M059J (cell line): ENCODE measurements at regions not wholly inside any gene's neighbourhood (a gene's known extent, or its start where the extent isn't known, plus 50 kb on each side); places are given as distances from the start of the nearest gene placed in this dataset.
"Not testable (repeated sequence)": the region's sequence is repeated elsewhere in the genome, so short reads cannot be mapped to it uniquely, and the experiment has no call there.

Experiments used
- DNase-seq: peaks from one replicate; pipeline ENCODE4 v3.0.0-alpha.2; 2012; ENCODE audit warnings: low read depth

DNA sequence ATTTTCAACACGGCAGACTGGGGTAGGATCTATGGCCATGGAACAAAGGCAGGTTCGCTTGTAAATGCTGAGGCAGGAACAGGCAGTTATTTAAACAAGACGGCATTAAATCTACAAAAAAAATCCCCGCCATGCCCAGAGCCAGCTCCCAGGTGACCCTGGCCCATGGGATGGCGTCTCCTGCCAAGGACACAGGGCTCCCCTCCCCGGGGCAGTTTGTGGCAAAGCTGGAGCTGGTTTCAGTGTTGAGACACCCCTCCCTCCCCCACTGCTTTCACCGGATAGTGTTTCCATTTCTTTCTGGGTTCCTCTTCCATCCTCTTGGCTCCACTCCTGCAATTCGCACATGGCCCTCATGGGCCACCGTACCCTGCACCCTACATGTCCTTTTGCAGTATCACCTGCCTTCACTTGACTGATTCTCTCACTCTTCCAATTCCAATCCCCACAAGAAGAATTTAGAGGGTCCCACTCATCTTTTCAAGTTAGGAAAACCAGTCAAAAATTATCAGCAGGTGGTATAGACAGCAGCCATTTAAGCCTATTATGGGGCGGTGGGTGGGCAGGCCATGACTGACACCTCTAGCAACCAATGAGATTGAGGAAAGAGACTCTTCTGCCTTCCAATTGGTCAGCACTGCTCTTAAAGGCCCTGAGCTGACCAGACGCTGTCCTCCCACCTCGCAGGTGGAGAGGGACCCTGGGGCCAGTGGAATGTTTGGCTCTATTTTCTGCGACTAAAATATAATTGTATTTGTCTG is 52.0 kb downstream of the OLIG1 start:
- DNase-seq, result peak; percentile 56

DNA sequence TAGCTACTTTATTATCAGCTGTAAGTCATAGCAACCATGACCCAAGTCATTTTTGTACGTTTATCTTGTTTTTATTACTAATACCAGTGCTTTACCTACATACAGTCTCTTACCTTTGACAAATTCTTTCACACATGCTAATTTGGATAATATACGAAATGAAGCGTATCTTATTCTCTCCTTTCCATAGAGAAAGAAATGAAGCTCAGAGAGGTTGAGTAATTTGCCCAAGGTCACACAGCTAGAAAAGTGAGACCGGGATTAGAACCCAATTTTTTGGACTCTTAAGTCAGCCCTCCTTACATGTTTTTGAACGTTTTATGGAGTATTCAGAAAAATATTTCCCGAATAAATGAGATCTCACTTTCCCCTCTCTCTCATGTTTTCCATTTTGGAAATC is 52.6 kb downstream of the OLIG1 start:
- no peak for DNase-seq

DNA sequence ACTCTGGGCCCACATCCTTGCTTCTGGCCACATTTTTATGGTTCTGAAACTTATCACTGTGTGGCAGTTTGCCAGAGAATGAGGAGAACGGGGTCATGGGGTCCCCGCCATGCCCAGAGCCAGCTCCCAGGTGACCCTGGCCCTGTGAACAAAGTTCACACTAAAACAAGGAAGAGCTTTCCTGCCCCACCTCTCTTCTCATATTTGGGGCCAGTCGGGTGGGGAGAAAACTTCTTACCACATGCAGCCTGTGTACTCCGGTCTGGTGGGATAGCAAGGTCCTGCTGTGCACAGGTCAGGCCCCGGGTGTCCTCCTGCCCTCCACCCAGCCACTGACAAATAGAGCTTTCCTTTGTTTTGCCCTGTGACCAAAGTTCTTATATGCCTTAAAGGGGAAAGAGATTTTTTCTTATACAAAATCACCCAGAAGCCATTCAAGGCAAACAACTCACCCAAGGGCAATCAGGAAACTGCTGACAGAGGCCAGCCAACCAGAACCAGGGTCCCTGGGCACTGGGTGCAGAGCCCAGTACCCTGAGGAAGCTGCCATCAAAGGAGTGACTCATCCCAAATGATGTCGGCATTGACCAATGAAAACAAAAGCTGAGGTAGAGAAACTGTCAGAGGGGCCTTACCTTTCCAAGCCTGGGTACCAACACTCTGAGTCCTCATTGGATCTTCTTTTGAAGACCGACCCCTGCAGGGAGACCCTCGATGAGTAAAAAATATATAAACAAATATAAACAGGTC is 53.6 kb downstream of the OLIG1 start:
- DNase-seq, result peak; percentile 28

DNA sequence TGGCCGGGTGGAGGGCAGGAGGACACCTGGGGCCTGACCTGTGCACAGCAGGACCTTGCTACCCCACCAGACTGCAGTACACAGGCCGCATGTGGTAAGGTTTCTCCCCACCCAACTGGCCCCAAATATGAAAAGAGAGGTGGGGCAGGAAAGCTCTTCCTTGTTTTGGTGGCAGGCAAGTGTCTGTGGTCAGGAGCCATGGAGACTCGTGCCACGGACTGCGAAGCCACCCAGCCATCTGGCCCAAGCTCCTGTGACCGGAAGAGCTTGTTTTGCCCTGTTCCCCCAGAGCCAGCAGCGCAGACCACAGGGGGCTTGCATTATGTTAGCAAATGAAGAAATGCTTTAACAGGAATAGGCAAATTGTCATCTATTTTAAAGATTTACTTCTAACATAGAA is 54.9 kb downstream of the OLIG1 start:
- no peak for DNase-seq

DNA sequence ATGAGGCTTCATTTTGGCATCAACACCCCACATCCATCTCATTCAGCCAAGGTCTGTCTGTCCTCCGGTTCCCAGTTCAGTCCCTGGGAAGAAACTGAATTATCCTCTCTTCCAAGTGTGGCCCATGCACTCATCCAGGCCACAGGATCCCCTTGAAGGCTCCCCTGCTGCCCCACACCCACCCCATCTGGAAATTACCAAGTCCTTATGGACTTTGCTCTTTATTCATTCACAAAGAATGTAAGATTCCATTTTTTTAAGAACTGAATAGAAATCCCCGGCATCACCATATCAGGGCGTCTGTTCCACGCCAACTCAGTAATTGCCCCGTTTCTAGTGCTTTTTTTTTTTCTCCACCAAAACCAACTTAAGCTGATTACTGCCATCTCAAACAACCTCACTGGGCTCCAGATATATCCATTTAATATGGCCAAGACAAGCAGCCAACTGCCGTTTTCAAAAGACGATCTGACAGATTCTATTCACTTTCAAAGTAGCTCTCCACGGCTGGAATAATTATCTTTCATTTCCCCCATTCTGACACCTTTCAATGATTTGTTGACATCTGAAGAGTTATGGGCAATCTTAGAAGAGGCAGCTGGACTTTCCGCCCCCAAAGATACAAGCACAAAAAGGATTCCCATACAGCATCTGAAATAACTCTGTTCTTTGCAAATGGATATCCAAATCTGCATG is 55.9 kb downstream of the OLIG1 start:
- no peak for DNase-seq

DNA sequence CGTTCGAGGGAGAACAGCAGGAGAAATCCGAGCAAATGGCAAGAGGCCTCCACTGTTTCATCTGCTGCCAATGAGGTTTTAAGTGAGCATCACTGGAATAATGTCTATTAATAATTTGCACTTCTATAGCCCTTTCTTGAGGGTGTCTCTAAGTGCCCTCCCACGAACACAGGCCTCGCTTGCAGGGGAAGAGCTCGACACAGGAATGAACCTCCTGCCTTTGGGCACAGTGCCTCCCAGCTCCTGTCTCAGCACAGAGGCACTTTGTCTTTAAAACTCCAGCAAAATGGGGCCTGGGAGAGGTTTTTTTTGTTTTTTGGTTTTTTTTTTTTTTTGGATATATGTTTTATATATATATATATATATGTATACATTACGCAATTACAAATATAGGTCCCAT is 56.6 kb downstream of the OLIG1 start:
- no peak for DNase-seq

DNA sequence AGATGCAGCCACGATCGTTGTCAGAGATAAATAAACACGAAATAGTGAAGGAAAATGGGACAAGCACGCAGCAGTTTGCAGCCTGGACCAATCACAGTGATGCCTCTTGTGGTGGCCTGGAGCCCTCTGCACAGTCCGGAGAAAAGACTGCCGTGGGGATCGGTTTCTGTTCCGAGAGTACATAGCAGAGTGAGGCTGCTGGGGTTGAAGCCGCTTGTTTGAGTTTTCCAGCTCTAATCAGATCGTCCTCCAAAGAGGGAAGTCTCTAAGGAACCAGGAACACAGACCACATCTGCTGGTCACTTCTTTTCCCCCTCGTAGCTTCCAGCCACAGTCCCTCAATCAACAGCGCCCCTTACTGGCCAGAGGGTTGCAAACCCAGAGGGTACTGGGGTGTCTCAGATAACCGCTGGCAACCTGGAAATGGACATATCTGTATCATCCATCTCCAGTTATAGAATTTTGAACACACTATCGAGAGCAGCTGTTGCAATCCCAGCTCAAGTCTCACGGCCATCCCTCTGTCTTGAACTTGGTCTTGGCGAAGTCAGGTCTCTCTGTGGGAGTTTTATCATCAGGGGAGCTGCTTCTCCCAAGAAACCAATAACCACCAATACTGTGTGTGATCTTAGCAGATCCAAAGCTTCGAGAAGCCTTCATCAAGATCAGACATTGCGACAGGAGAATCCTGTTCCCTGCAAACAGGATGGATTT is 57.4 kb downstream of the OLIG1 start:
- peak; percentile 77 for DNase-seq

DNA sequence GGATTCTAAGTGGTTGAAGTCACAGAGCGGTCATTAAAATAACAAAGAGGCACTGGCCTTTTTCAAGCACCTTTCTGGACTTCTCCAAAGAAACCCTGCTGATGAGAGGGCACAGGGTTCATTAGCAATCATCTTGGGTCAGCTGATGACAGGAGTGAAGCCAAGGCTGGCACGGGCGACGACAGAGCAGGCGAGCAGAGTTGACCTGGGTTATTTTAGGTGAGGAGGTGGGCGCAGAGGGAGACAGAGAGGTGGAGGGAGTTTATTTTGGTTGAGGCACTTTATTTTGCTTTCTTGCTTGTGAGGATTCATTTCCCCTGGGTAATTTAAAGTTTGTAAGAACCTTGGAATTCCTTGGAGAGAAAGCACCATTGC is 57.9 kb downstream of the OLIG1 start:
- no peak for DNase-seq

DNA sequence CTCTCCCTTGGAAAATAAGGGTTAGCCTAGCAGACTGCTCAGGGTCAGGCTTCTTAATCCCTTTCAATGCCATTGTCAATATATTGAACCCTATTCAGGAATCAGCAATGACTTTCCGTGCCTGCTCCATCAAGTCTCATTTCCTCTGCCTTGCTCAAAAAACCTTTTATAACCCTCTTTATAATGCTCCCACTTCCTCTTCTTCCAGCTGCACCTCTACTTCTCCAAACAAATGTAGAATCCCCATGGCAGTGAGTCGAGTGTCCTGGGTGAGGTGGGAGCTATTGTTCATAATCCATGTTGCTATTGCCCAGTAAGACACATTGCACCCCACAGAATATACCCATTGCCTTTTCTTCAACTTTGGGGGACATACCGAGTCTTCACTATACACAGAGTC is 58.6 kb downstream of the OLIG1 start:
- no peak for DNase-seq

DNA sequence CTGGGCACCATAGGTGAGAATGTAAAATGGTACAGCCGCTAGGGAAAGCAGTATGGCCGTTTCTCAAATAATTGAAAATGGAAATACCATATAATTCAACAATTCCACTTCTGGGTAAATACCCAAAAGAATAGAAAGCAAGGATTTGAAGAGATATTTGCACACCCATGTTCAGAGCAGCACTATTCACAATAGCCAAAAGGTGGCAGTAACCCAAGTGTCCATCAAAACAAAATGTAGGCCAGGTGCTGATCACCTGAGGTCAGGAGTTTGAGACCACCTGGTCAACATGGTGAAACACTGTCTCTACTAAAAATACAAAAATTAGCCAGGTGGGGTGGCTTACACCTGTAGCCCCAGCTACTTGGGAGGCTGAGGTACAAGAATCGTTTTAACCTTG is 62.1 kb downstream of the OLIG1 start:
- DNase-seq, result no peak

DNA sequence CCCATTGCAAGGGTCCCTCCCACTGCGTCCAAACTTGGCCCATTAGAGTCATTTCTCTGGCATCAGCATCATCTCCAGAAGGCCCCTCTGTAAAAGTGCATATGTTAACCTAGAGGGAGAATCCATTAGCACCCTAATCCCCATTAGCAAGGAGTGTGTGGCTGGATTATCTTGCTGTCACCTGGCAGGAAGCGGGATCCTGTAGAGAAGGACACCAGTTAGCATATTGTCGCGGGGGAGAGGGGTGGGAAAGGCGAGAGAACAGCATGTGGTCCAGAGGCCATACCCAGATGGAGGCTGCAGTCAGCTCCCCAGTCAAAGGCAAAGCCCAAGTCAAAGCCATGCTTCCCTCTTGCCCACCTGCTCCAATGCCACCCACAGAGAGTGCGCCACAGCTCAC is 64.0 kb downstream of the OLIG1 start:
- DNase-seq, result no peak

DNA sequence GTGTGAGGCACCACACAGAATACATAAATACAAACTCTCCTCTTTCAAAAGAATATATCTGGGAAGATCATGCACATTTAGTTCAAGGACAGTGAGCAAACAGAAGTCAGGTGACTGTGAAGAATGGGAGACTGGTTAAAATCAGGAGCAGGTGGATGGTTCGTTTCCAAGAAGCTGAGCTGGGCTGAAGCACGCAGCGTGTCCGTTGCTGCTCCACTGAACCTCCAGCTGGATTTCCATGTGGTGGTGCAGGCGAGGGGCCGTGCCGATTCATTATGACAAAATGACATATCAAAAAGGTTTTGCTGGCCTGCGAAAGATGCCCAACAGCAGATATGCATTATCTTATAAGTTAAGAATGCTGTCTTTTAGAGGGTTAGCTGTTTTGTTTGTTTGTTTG is 66.0 kb downstream of the OLIG1 start:
- DNase-seq, result no peak

DNA sequence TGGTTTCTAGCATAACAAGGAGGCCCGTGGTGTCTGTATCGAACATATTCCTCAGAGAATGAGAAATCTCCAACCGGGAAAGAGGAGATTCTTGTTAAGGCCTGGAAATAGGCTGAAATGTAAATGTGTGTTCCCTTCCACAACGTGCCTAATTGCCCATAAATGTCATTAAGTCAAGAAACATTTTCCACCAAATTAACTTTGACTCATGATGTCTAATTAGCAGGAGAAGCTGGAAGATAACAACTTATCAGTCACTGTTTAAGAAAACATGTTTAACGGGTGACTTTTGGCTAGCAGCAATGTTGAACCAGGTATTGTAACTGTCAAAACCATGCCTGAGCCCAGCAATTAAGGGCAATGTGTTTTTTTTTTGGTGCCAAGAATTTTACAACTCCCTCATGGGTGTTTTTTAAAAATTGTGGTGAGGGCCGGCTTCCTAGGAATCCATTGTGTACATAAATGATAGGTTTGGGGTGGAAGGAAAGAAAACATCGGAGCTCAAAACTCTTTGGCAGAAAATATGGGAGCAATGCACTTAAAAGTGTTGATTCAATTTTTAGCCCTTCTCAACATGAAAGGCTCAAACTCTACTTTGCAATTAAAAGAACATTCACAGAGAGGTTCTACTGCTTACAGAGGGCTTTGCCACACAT is 67.0 kb downstream of the OLIG1 start:
- DNase-seq, result no peak

DNA sequence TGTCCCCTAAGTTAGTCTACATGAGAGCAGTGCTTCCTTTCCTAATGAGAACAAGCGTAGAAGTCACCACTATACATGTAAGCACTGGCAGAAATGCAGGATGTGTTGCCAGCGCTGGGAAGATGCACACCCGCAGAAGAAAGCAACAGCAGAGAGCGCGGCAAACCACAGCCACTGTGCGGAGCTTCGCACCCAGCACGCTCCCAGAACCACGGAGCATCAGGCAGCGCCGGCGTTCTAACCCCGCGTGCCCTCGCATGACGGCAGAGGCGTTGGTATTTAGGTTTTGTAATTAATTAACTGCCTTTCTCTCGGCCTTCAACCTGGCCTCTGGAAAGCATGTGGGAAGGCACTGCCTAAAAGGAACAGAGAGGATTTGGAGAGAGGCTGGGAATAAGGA is 69.1 kb downstream of the OLIG1 start:
- no peak for DNase-seq

DNA sequence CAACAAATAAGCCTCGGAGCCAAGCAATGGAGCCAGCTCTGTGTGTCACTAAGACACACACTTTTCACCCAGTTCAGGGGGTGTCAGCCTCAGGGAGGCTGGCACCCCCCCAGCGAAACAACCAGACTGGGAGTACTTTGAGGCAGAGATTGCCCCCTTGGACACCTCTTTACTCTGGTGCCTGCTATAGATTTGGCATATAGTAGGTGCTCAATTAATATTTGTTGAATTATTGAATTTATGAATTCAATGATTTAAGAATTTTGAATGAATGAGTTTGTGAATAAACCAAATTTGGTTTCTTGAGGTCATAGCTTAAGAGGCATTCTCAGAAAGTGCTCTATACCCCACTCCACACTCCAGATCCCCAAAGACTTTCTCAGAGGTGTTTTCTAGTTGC is 70.3 kb downstream of the OLIG1 start:
- DNase-seq, result no peak

DNA sequence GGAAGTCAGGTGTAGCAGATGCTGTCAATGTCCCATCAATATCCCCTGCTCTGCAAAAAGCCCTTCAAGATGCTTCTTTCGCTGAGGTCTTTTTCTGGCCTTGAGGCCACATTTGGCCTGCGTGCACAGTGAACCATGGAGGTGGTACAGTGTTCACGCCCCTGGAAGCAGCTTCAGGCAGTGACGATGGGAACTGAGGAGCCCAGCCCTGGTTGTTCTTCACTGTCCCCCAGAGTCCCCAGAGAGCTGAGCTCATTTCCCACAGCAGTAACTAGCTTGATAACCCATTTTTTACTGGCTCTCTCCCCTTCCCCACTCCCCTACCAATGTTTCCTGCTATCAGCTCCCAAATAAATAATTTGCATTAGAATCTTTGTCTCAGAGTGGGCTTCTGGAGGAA is 76.5 kb downstream of the OLIG1 start:
- no peak for DNase-seq

DNA sequence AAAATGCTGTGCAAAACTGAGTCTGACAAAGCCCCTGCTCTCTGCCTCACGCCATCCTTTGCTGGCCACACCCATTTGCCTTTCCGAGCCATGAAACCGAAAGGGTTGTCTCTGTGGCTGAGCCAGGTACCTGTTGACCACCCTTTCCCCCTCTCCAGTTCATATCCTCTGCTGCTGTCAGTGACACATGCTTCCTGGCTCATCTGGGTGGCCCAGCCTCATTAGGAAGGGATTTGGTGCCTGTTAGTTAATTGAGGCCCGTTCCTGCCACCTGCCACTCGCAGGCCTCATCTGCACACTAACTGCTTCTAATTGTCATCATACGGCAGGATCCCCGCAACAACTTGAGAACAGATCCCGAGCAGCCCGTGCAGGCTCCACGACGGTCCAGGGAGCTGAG is 79.2 kb downstream of the OLIG1 start:
- DNase-seq, result no peak

DNA sequence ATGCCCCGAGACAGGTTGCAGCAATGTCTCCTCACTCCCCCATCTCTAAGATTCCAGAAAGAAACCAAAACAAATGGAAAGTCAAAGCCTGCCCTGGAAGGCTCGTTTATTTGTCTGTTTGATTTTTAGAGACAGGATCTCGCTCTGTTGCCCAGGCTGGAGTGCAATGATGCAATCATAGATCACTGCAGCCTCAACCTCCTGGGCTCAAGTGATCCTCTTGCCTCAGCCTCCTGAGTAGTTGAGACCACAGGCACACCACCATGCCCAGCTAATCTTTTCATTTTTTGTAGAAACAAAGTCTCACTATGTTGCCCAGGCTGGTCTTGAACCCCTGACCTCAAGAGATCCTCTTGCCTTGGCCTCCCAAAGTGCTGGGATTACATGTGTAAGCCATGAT is 78.8 kb upstream of the IFNAR2 start:
- DNase-seq, result not testable (repeated sequence)

DNA sequence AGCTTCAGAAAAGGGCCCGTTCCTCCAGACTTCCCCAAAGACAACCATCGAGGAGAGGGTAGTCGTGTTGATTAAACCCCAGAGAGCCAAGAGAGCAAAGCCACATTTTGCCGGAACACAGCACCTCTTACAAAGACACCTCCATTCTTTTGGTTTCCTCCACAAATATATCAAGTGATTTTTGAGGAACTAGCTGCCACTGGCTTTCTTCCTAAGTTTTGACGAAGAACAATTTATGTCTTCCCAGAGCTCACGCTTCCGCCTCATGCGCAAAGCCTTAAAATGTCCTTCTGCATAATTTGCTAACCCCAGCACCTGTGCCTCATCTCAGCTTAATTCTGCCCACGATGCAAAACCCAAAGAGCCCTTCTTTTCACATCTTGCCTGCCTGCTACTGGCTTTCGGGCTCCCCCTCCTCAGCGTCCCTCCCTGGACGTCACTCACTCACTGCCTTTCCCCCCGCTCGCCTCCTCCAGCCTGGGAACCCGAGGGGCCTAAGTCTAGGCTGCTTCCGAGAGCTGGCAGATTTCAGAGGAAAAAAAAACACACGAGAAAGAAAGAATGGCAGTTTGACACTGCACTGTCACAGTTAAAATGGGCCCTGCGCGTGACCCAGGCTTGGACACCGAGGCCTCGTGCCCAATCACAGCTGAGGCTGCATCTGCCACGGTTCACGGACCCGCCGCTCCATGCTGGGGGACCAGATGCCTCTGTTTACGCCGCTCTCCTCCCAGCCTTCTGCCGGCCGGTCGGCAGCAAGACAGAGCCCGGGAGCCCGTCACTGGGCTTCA is 77.6 kb upstream of the IFNAR2 start:
- no peak for DNase-seq

DNA sequence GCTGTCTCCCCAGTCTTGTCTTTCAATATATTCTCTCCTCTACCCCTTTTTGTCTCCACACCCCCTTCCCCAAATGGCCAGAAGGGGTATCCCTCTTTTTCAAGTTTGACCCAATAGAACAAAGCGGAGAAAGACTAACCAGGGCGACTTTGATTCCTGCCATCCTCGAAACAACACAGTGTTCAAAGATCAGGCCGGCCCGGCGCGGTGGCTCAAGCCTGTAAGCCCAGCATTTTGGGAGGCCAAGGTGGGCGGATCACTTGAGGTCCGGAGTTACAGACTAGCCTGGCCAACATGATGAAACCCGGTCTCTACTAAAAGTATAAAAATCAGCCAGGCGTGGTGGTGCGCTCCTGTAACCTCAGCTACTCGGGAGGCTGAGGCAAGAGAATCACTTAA is 77.0 kb upstream of the IFNAR2 start:
- no peak for DNase-seq

DNA sequence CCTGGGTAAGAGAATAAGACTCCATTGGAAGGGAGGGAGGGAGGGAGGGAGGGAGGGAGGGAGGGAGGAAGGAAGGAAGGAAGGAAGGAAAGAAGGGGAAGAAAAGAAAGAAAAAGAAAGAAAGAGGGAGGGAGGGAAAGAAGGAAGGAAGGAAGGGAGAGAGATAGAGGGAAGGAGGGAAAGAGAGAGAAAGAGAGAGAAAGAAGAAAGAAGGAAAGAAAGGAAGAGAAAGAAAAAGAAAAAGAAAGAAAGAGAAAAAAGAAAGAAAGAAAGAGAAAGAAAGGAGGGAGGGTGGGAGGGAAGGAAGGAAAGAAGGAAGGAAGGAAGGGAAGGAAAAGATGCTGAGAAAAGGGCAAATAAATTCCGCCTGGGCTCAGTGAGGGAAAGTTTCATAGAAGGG is 74.7 kb upstream of the IFNAR2 start:
- DNase-seq, result no peak
